CD4-positive, CD25-positive, alpha-beta regulatory T cell (primary cell): ENCODE measurements at regions not wholly inside any gene's neighbourhood (a gene's known extent, or its start where the extent isn't known, plus 50 kb on each side); places are given as distances from the start of the nearest gene placed in this dataset.

Experiments used
- ATAC-seq, 2 donors: fragments of 150-1000 bp; cut with Tn5 transposase; one replicate each; pipeline ENCODE4 v1.10.0; 2021; ENCODE audit warnings: low read depth in 2 of 2, moderate number of reproducible peaks in 2 of 2, moderate library complexity in 1 of 2
- DNase-seq, 3 donors: peaks; one replicate each; pipeline versions ENCODE4 v3.0.0 to v3.0.0-alpha.2; 2012 to 2022; ENCODE audit warnings: mixed read lengths in 1 of 3
- H3K27ac ChIP-seq: one replicate; pipeline ENCODE4 v1.7.0; 2013; ENCODE audit warnings: mild to moderate bottlenecking, low read length; ENCODE audit not compliant: insufficient read depth, poor library complexity, severe bottlenecking
- H3K27me3 ChIP-seq: one replicate; pipeline ENCODE4 v1.7.0; 2013; ENCODE audit warnings: low read length; ENCODE audit not compliant: control insufficient read depth, insufficient read depth
- H3K36me3 ChIP-seq: one replicate; pipeline ENCODE4 v1.7.0; 2013; ENCODE audit warnings: mild to moderate bottlenecking, low read length, moderate library complexity; ENCODE audit not compliant: control insufficient read depth, insufficient read depth
- H3K4me1 ChIP-seq: 2 replicates; pipeline ENCODE4 v1.7.0; 2013; ENCODE audit warnings: mild to moderate bottlenecking, low read length; ENCODE audit not compliant: insufficient read depth, control insufficient read depth, poor library complexity, severe bottlenecking
- H3K4me3 ChIP-seq: one replicate; pipeline ENCODE4 v1.7.0; 2013; ENCODE audit warnings: low read depth, mild to moderate bottlenecking, low read length, moderate library complexity
- H3K9me3 ChIP-seq, 2 experiments: 1 replicate in 1 of 2; 2 replicates in 1 of 2; pipeline ENCODE4 v1.7.0; 2013; ENCODE audit warnings: low read length in 2 of 2, mild to moderate bottlenecking in 1 of 2, moderate library complexity in 1 of 2; ENCODE audit not compliant: control insufficient read depth in 2 of 2
- H3K27ac Mint-ChIP-seq, 3 donors: one replicate each; pipeline ENCODE4 v1.8.0; 2020 to 2022; ENCODE audit warnings: mild to moderate bottlenecking in 3 of 3, mixed read lengths in 3 of 3, moderate library complexity in 2 of 3
- H3K27me3 Mint-ChIP-seq: one replicate; pipeline ENCODE4 v1.8.0; 2022; ENCODE audit warnings: mild to moderate bottlenecking, mixed read lengths
- H3K36me3 Mint-ChIP-seq: one replicate; pipeline ENCODE4 v1.8.0; 2020; ENCODE audit warnings: mixed read lengths
- H3K4me1 Mint-ChIP-seq, 4 donors: one replicate each; pipeline ENCODE4 v1.8.0; 2020 to 2022; ENCODE audit warnings: mixed read lengths in 4 of 4, mild to moderate bottlenecking in 1 of 4
- H3K4me3 Mint-ChIP-seq, 4 donors: one replicate each; pipeline ENCODE4 v1.8.0; 2020 to 2022; ENCODE audit warnings: mild to moderate bottlenecking in 4 of 4, mixed read lengths in 4 of 4, moderate library complexity in 3 of 4
- H3K9me3 Mint-ChIP-seq, 7 donors: one replicate each; pipeline ENCODE4 v1.8.0; 2020 to 2022; ENCODE audit warnings: mixed read lengths in 7 of 7, mild to moderate bottlenecking in 3 of 7, moderate library complexity in 2 of 7

DNA sequence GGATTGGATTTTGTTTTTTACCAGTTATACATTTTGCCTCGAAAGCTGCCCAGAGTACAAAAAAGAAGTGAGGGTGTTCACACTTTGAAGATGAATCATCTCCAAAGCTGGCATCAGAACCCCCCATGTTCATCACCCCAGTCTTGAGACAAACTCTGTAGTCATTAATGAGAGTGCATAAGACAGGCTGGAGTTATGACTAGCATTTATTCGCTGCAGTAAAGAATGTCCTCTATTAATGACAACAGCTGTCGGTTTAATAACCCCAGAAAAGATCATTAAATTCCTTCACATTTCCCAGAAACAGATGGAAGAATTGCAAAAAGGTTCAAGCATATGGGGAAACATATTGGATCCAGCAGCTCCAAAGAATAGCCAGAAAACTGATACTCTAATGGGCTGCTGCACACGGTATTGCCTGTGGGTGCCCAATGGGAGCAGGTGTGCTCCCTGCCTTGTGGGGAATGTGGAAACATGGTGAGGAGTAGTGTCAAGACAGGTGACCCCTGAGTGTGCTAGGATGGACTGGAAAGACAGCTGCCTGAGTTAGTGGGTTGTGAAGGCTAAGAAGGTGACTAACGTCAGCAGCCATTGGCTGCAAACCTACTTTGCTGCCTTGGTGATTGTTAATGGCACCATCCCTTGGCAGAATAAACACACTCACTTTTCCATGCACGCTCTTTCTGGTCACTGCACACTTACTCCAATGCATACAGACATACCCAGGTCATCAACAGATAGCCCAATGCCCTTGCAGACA is 81.9 kb downstream of the AIPL1 start:
- Histone ChIP-seq H3K36me3 (no peaks in the 10 kb centered on the region), H3K27me3 (peaks cover under 1% of the 10 kb centered on the region), H3K4me3 (no peak overlapping the region), H3K27ac (no peak overlapping the region), H3K4me1 (no peaks in the 10 kb centered on the region), H3K9me3 (no peaks in the 10 kb centered on the region)
- Mint-ChIP-seq H3K4me1 (no peaks in the 10 kb centered on the region), H3K27me3 (peaks cover 21% of the 10 kb centered on the region), H3K9me3 (peaks cover 0 to 2% (median 0%) of the 10 kb centered on the region in 7 donors), H3K27ac (no peak overlapping the region), H3K36me3 (no peaks in the 10 kb centered on the region), H3K4me3 (no peak overlapping the region)
- no peak for ATAC-seq
- no peak for DNase-seq

DNA sequence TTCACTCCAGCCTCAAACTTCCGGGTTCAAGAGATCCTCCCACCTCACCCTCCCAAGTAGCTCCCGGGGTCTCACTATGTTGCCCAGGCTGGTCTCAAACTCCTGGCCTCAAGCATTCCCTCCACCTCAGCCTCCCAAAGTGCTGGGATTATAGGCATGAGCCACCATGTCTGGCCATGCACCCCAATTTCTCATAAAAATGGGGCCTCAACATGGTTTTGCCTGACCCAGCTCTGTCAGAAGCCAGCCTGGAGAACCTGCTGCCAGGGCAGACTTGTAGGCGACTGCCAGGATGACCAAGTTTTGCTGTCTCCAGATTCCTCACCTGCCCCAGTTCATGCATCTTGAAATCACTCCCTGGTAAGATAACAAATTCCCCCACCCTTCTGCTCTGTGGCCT is 82.9 kb downstream of the AIPL1 start:
- H3K36me3 Mint-ChIP-seq = no peaks in the 10 kb centered on the region
- H3K36me3 ChIP-seq = no peaks in the 10 kb centered on the region
- DNase-seq = no peak
- no peak for ATAC-seq
- no peaks in the 10 kb centered on the region for H3K4me1 ChIP-seq
- H3K27me3 Mint-ChIP-seq = peaks cover 19% of the 10 kb centered on the region
- H3K9me3 Mint-ChIP-seq = peaks cover 0 to 2% (median 0%) of the 10 kb centered on the region in 7 donors
- H3K4me1 Mint-ChIP-seq = no peaks in the 10 kb centered on the region
- no peak overlapping the region for H3K27ac ChIP-seq
- H3K4me3 ChIP-seq = no peak overlapping the region
- no peaks in the 10 kb centered on the region for H3K27me3 ChIP-seq
- H3K4me3 Mint-ChIP-seq = no peak overlapping the region
- no peaks in the 10 kb centered on the region for H3K9me3 ChIP-seq
- no peak overlapping the region for H3K27ac Mint-ChIP-seq

DNA sequence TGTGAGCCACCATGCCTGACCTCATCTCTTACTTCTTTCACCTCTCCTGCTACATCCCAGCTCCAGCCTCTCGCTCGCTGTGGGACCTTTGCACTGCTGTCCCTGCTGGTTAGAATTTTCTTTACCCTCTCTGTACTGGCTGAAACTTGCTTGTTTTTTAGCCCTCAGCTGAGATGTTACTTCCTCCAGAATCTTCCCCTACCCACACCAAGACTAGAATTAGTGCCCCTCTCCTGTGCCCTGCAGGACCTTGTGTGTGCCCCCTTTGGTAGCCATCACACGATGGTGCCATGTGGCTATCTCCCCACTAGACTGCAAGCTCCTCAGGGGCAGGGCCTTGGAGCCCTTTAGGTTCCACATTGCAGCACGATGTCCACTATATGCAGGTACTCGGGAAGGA is 84.1 kb downstream of the AIPL1 start:
- no peak for DNase-seq
- H3K9me3 Mint-ChIP-seq = peaks cover 0 to 2% (median 0%) of the 10 kb centered on the region in 7 donors
- Histone ChIP-seq H3K27me3 (no peaks in the 10 kb centered on the region), H3K9me3 (no peaks in the 10 kb centered on the region), H3K27ac (no peak overlapping the region), H3K4me3 (no peak overlapping the region), H3K4me1 (no peaks in the 10 kb centered on the region), H3K36me3 (no peaks in the 10 kb centered on the region)
- H3K4me1 Mint-ChIP-seq = no peaks in the 10 kb centered on the region
- H3K27ac Mint-ChIP-seq = peak overlapping the region in 1 of 3 donors; percentile 56
- no peak for ATAC-seq
- H3K4me3 Mint-ChIP-seq = no peak overlapping the region
- H3K27me3 Mint-ChIP-seq = peaks cover 14% of the 10 kb centered on the region
- H3K36me3 Mint-ChIP-seq = no peaks in the 10 kb centered on the region

DNA sequence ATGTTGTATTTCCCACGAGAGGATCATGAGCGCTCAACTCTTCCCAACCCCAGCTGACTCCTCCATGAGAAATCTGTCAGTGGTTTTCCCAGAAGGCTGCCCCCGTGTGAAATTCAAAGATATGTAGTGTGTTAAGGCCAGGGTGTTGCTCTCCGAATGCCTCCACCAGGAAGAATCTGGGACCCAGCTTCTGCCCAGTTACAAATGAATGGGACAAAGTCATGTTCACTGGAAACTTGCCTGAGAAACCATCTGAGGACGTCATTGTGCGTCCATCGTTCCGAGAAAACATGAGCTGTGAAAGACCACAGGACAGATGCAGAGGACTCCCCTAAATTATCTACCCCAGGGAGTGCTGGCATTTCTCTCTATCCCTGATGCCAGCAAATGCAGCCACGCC is 86.0 kb downstream of the AIPL1 start:
- Mint-ChIP-seq H3K27ac (no peak overlapping the region), H3K27me3 (no peaks in the 10 kb centered on the region), H3K9me3 (peaks cover 0 to 2% (median 0%) of the 10 kb centered on the region in 7 donors), H3K4me1 (no peaks in the 10 kb centered on the region), H3K36me3 (no peaks in the 10 kb centered on the region), H3K4me3 (no peak overlapping the region)
- Histone ChIP-seq H3K36me3 (no peaks in the 10 kb centered on the region), H3K4me3 (no peak overlapping the region), H3K9me3 (no peaks in the 10 kb centered on the region), H3K27ac (no peak overlapping the region), H3K4me1 (no peaks in the 10 kb centered on the region), H3K27me3 (no peaks in the 10 kb centered on the region)
- DNase-seq = no peak
- ATAC-seq = no peak

DNA sequence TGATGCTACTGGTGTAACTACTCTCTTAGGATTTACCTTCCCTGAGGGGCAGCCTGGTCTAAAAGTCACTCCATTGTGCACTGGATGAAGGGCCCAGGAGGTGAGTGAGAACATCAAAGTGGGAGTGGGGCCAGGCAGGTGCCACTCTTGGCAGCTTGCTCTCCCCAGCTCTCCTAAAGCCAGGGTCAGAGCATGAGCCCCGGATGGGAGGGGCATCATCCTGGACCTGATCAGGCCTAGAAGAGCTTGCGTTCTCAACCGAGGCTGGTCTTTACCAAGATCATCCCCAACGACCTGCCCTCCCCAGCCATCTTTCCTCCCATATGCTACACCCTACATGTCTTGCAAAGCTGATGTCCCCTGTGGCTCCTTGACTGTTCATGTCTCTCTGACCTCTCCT is 87.1 kb downstream of the AIPL1 start:
- Mint-ChIP-seq H3K9me3 (peaks cover 0 to 2% (median 0%) of the 10 kb centered on the region in 7 donors), H3K4me1 (no peaks in the 10 kb centered on the region), H3K27me3 (no peaks in the 10 kb centered on the region), H3K27ac (no peak overlapping the region), H3K36me3 (no peaks in the 10 kb centered on the region), H3K4me3 (no peak overlapping the region)
- no peaks in the 10 kb centered on the region for H3K4me1 ChIP-seq
- no peak overlapping the region for H3K27ac ChIP-seq
- H3K9me3 ChIP-seq = no peaks in the 10 kb centered on the region
- no peak overlapping the region for H3K4me3 ChIP-seq
- H3K27me3 ChIP-seq = no peaks in the 10 kb centered on the region
- H3K36me3 ChIP-seq = no peaks in the 10 kb centered on the region
- no peak for ATAC-seq
- DNase-seq = no peak

DNA sequence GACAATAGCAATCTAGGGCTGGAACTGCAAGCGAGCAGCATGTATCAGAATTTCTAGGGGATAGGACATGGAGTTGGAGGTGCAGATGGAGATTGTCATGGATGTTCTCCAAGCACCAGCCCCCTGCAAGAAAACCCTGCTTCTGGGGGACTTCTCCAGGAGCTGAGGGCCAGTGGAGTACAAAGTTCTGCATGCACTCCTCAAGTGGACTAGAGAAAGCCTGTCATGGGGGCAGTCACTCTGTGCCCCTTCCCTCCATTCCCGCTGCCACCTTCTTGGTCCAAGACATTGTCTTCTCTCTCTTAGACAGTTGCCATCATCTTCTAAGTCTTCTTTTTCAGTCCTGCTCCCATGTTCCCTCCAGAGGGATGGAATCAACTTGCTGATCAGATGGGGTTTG is 87.9 kb downstream of the AIPL1 start:
- Histone ChIP-seq H3K4me1 (no peaks in the 10 kb centered on the region), H3K9me3 (no peaks in the 10 kb centered on the region), H3K27ac (no peak overlapping the region), H3K36me3 (no peaks in the 10 kb centered on the region), H3K4me3 (no peak overlapping the region), H3K27me3 (no peaks in the 10 kb centered on the region)
- ATAC-seq (no peak), DNase-seq (no peak)
- no peak overlapping the region for H3K4me3 Mint-ChIP-seq
- H3K9me3 Mint-ChIP-seq = peaks cover 0 to 1% (median 0%) of the 10 kb centered on the region in 7 donors
- H3K27ac Mint-ChIP-seq = no peak overlapping the region
- H3K27me3 Mint-ChIP-seq = no peaks in the 10 kb centered on the region
- no peaks in the 10 kb centered on the region for H3K4me1 Mint-ChIP-seq
- H3K36me3 Mint-ChIP-seq = no peaks in the 10 kb centered on the region

DNA sequence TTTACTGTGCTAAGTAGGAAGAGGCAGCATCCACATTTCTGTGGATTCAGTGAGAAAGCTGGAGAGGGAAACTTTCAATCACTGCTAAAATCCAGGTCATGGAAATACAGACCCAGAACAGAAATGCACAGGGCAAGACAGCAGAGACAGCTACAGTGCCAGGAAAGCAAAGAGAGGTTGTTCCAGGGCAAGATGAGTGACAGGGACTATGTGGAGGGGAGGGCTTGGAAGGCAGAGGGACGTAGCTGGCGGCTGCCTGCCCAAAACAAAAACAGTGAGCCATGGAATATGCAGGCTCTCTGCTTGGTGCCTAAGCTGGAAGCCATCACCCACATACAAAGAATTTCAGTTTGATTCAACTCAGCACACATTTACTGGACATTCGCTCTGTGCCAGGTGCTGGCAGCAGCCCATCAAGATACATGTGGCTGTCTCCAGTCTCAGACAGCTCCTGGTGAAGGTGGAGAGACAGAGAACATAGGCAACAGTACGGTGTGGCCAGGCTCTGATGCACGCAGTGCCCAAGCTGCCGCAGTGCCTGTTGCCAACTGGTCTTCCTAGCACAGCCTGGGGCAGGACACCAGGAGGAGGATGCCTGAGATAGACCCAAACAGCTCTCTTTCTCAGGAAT is 88.7 kb downstream of the AIPL1 start:
- Mint-ChIP-seq H3K36me3 (no peaks in the 10 kb centered on the region), H3K9me3 (peaks cover 0 to 1% (median 0%) of the 10 kb centered on the region in 7 donors), H3K27ac (no peak overlapping the region), H3K4me1 (no peaks in the 10 kb centered on the region), H3K27me3 (no peaks in the 10 kb centered on the region), H3K4me3 (no peak overlapping the region)
- Histone ChIP-seq H3K27ac (no peak overlapping the region), H3K9me3 (no peaks in the 10 kb centered on the region), H3K27me3 (no peaks in the 10 kb centered on the region), H3K36me3 (no peaks in the 10 kb centered on the region), H3K4me1 (no peaks in the 10 kb centered on the region), H3K4me3 (no peak overlapping the region)
- ATAC-seq (no peak), DNase-seq (no peak)

DNA sequence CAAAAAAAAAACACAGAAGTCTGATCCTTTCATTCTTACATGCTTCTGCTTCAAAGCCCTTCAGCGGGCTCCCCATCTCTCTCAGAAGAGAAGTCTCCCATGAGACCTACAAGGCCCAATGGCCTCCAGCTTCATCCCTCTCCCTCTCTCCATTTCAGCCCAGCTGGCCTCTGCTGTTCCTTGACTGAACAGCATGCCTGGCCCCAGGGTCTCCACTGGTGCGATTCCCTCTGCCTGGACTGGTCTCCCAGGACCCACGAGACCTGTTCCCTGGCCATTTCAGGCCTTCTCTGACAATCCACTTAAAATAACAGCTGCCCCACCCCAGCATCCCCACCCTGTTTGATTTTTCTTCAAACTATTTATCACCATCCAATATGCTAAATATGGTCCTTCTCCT is 91.2 kb downstream of the AIPL1 start:
- DNase-seq (no peak), ATAC-seq (no peak)
- H3K9me3 ChIP-seq = no peaks in the 10 kb centered on the region
- no peaks in the 10 kb centered on the region for H3K27me3 ChIP-seq
- no peaks in the 10 kb centered on the region for H3K4me1 ChIP-seq
- no peaks in the 10 kb centered on the region for H3K36me3 Mint-ChIP-seq
- no peaks in the 10 kb centered on the region for H3K4me1 Mint-ChIP-seq
- no peak overlapping the region for H3K4me3 ChIP-seq
- H3K4me3 Mint-ChIP-seq = no peak overlapping the region
- H3K27me3 Mint-ChIP-seq = no peaks in the 10 kb centered on the region
- no peak overlapping the region for H3K27ac ChIP-seq
- no peaks in the 10 kb centered on the region for H3K36me3 ChIP-seq
- no peak overlapping the region for H3K27ac Mint-ChIP-seq
- H3K9me3 Mint-ChIP-seq = peaks cover 0 to under 1% (median 0%) of the 10 kb centered on the region in 7 donors
